MG63 (cell line): ENCODE measurements at regions not wholly inside any gene's neighbourhood (a gene's known extent, or its start where the extent isn't known, plus 50 kb on each side); places are given as distances from the start of the nearest gene placed in this dataset.

ENCODE experiments used
- DNase-seq: peaks from one replicate; pipeline ENCODE4 v3.0.0-alpha.2; 2020
- H3K27me3 ChIP-seq: fragments of 250-450 bp; sonication (Bioruptor Pico); 2 replicates; pipeline ENCODE4 v1.5.1; 2020; ENCODE audit warnings: mild to moderate bottlenecking, moderate library complexity
- H3K36me3 ChIP-seq: fragments of 250-450 bp; sonication (Bioruptor Pico); 2 replicates; pipeline ENCODE4 v1.5.1; 2020; ENCODE audit warnings: mild to moderate bottlenecking, moderate library complexity
- H3K4me3 ChIP-seq: fragments of 250-450 bp; sonication (Bioruptor Pico); 2 replicates; pipeline ENCODE4 v1.5.1; 2020; ENCODE audit warnings: mild to moderate bottlenecking, moderate library complexity
- H3K9me3 ChIP-seq: fragments of 250-450 bp; sonication (Bioruptor Pico); 2 replicates; pipeline ENCODE4 v1.5.1; 2020; ENCODE audit warnings: mild to moderate bottlenecking, moderate library complexity

GRCh38 chr21:28632755-28633408 lies 359.8 kb downstream of the LTN1 start:
- peak; percentile 26 for DNase-seq
- no peaks in the 10 kb centered on the region for H3K27me3 ChIP-seq
- H3K36me3 ChIP-seq, result no peaks in the 10 kb centered on the region
- H3K9me3 ChIP-seq, result peaks cover 1% of the 10 kb centered on the region; the same call in 1 of the 2 replicates
- peak overlapping the region; percentile 5 for H3K4me3 ChIP-seq

DNA sequence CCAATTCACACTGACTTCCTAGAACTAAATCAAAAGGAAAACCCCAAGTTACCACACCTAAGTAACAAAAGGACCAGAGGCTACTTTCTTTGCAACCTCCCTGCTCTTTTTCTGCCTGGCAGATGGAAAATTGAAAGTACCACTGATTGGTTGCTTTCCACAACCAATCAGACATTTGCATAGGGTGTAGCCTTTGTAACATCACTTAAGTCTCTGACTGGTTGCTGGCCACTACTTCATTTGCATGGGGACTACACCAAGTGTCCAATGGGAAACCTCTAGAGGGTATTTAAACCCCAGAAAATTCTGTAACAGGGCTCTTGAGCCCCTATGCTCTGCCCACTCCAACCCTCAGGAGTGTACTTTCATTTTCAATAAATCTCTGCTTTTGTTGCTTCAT lies 365.0 kb downstream of the LTN1 start:
- no peak overlapping the region for H3K4me3 ChIP-seq
- DNase-seq, result no peak
- no peaks in the 10 kb centered on the region for H3K36me3 ChIP-seq
- H3K9me3 ChIP-seq, result 0 out of 2 replicates have a peak, but pooled peaks cover 3% of the 10 kb centered on the region
- no peaks in the 10 kb centered on the region for H3K27me3 ChIP-seq

GRCh38 chr21:28627261-28627660 lies 365.4 kb downstream of the LTN1 start:
- no peak overlapping the region for H3K4me3 ChIP-seq
- H3K36me3 ChIP-seq, result no peaks in the 10 kb centered on the region
- no peaks in the 10 kb centered on the region for H3K27me3 ChIP-seq
- no peak for DNase-seq
- H3K9me3 ChIP-seq, result 0 out of 2 replicates have a peak, but pooled peaks cover 3% of the 10 kb centered on the region

DNA sequence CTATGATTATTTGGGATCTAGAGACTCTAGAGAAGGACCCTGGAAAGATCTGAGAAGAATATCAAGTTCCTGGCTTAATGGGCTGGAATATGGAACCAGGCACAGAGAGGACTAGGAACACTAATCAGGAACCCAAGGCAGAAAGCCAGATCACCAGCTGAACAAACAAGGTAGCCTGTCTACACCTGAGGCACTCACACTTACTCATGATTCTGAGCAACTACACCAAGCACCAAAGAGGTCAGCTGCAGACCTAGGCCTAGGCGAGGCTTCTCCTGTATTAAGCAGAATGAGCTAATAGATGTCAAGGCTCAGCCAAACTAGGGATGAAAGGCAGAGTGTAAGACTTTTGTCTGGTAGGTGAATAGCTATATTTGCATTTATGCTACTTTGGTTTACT lies 368.1 kb downstream of the LTN1 start:
- DNase-seq, result no peak
- Histone ChIP-seq H3K36me3 (no peaks in the 10 kb centered on the region), H3K9me3 (peaks cover 7% of the 10 kb centered on the region; the same call in 1 of the 2 replicates), H3K27me3 (no peaks in the 10 kb centered on the region), H3K4me3 (no peak overlapping the region)

GRCh38 chr21:28617300-28617699 lies 375.4 kb downstream of the LTN1 start:
- DNase-seq, result no peak
- Histone ChIP-seq H3K9me3 (peaks cover 4% of the 10 kb centered on the region; the same call in 1 of the 2 replicates), H3K4me3 (no peak overlapping the region), H3K36me3 (no peaks in the 10 kb centered on the region; the same call in 1 of the 2 replicates), H3K27me3 (no peaks in the 10 kb centered on the region)

DNA sequence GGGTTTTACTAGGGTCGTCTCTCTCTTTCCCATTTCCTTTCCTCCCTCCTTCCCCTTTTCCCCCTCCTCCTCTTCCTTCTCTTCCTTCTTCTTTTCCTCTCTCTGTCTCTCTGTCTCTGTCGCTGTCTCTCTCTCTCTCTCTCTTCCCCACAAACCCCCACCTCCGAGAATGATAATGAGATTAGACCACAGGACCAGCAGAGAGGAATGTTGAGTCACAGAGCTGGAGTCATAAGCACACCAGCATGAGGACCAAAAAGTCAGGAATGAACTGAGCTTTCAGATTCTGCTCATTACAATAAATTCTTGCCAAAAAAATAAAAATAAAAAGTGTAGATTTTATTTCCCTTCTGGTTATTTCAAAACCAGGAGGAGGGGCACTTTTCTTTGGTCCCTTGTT lies 377.4 kb downstream of the LTN1 start:
- DNase-seq, result peak; percentile 10
- no peaks in the 10 kb centered on the region for H3K27me3 ChIP-seq
- H3K36me3 ChIP-seq, result no peaks in the 10 kb centered on the region; the same call in 1 of the 2 replicates
- no peak overlapping the region for H3K4me3 ChIP-seq
- no peaks in the 10 kb centered on the region for H3K9me3 ChIP-seq

GRCh38 chr21:28614791-28615190 lies 377.9 kb downstream of the LTN1 start:
- Histone ChIP-seq H3K36me3 (no peaks in the 10 kb centered on the region; the same call in 1 of the 2 replicates), H3K9me3 (no peaks in the 10 kb centered on the region; the same call in 1 of the 2 replicates), H3K4me3 (no peak overlapping the region), H3K27me3 (no peaks in the 10 kb centered on the region)
- no peak for DNase-seq

- Histone ChIP-seq H3K9me3 (peaks cover 2% of the 10 kb centered on the region; the same call in 1 of the 2 replicates), H3K27me3 (no peaks in the 10 kb centered on the region), H3K36me3 (no peaks in the 10 kb centered on the region), H3K4me3 (no peak overlapping the region)
- DNase-seq, result no peak
Observed at GRCh38 chr21:28608646-28609045, 384.0 kb downstream of the LTN1 start.

DNA sequence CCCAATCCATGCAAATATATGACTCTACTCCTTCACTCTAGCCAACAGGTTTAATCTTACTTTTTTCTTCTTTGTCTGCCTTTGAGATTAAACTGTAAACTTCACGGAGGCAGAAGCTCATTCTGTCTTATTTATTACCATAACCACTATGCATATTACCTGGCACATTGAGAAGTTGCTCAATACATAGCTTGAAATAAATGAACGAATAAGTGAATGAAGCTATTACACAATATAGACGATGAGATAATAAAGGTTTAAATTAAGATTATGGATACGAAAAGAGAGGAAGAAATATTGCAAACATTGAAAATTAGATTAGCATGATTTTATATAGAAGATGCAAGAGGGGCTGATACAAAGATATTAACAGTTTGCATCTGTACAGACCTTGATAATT lies 385.1 kb downstream of the LTN1 start:
- Histone ChIP-seq H3K4me3 (no peak overlapping the region), H3K36me3 (no peaks in the 10 kb centered on the region), H3K27me3 (no peaks in the 10 kb centered on the region), H3K9me3 (peaks cover 2% of the 10 kb centered on the region; the same call in 1 of the 2 replicates)
- DNase-seq, result no peak

DNA sequence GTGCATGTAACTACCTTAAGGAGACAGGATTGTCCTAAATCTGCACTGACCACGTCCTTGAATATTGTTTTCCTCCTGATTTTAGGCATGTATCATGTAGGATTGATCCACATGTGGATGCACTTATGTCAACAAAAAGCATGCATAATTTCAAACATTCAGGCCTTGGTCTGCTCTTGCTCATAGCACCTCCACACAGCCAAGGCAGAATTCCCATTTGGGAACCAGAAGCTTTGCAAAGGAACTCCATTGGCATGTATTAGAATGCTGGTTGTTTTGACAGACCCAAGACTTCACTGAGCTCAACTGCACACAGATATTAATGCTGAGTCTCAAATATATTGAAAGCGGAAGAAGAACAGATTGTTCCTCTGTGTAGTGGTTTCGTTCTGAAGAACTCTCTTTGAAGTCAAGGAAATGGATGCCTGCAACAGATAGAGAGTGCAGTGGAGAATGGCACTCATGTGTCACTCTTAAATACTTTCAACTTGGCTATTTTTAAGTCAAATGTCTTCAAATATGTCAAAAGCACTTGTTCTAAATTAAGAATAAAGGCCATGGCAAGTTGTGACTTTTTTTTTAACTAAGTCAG lies 387.6 kb downstream of the LTN1 start:
- no peaks in the 10 kb centered on the region for H3K27me3 ChIP-seq
- H3K36me3 ChIP-seq, result no peaks in the 10 kb centered on the region
- H3K9me3 ChIP-seq, result peaks cover 5% of the 10 kb centered on the region
- H3K4me3 ChIP-seq, result no peak overlapping the region
- no peak for DNase-seq

DNA sequence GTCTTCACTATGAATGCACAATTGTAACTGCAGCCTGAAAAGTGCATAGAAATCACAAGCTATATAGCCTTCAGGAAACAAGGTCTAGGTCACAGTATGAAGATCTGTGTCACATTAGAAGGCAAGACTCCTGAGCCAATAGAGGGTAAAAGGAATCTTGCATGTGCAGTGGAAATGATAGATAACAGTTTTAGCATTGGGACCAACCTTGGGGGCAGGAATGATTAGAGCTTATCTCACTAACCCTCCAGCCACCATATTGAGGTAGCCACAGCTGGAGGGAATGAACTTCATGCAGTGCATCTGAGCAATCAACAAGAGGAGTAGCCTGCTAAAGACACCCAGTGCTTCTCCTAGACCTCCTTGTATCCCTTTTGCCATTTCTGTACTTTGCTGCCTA lies 390.1 kb downstream of the LTN1 start:
- Histone ChIP-seq H3K27me3 (no peaks in the 10 kb centered on the region), H3K9me3 (peaks cover 10% of the 10 kb centered on the region), H3K4me3 (no peak overlapping the region), H3K36me3 (no peaks in the 10 kb centered on the region; the same call in 1 of the 2 replicates)
- no peak for DNase-seq

- no peaks in the 10 kb centered on the region; the same call in 1 of the 2 replicates for H3K36me3 ChIP-seq
- H3K27me3 ChIP-seq, result no peaks in the 10 kb centered on the region
- DNase-seq, result no peak
- peaks cover 10% of the 10 kb centered on the region for H3K9me3 ChIP-seq
- no peak overlapping the region for H3K4me3 ChIP-seq
Observed at GRCh38 chr21:28598214-28598613, 394.5 kb downstream of the LTN1 start.

DNA sequence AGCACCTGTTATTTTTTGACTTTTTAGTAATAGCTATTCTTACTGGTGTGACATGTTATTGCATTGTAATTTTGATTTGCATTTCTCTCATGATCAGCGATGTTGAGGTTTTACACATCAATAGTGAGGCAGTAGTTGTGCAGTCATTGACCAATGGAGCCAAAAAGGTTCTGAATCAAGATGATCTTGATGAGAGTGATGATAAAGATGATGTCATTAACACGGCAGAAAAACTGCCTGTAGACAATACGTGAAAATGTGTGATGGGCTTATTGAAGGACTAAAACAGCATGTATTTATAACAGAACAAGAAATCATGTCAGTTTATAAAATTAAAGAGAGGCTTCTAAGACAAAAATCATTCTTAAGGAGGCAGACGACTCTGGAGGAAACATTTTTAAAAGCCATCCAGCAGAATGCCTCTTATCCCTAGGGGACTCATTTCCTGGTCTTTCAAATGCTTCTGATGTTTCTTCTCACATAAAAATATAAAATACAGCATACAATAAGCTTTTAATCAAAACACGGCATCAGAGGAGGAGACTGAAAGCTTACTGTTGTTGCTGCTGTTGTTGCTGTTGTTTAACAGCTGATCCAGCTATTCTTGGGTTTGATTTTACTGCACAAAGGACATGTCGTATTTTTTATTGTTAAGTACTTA lies 400.3 kb downstream of the LTN1 start:
- Histone ChIP-seq H3K9me3 (no peaks in the 10 kb centered on the region; the same call in 1 of the 2 replicates), H3K36me3 (no peaks in the 10 kb centered on the region), H3K4me3 (no peak overlapping the region), H3K27me3 (no peaks in the 10 kb centered on the region)
- DNase-seq, result no peak

GRCh38 chr21:28590676-28591075 lies 402.0 kb downstream of the LTN1 start:
- H3K9me3 ChIP-seq, result no peaks in the 10 kb centered on the region; the same call in 1 of the 2 replicates
- H3K36me3 ChIP-seq, result no peaks in the 10 kb centered on the region
- H3K27me3 ChIP-seq, result no peaks in the 10 kb centered on the region
- no peak overlapping the region for H3K4me3 ChIP-seq
- DNase-seq, result no peak

GRCh38 chr21:28590026-28590425 lies 402.7 kb downstream of the LTN1 start:
- Histone ChIP-seq H3K4me3 (no peak overlapping the region), H3K27me3 (no peaks in the 10 kb centered on the region), H3K36me3 (no peaks in the 10 kb centered on the region), H3K9me3 (peaks cover 4% of the 10 kb centered on the region; the same call in 1 of the 2 replicates)
- no peak for DNase-seq

DNA sequence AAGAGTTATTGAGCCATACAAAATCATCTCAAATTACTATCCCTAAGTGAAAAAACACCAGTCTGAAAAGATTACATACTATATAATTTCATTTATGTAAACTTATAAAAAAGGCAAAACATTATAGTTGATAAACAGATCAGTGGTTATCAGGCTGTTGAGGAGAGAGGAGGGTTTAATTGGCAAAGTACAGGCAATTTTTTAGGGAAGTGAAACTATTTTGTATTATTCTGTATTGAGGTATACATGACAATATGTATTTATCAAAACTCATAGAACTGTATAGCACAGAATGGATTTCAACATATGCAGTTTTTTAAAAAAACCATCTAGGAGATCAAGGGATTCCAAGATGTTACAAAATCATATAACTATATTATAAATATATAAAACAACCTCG lies 403.7 kb downstream of the LTN1 start:
- Histone ChIP-seq H3K36me3 (no peaks in the 10 kb centered on the region), H3K4me3 (no peak overlapping the region), H3K9me3 (peaks cover 10% of the 10 kb centered on the region), H3K27me3 (no peaks in the 10 kb centered on the region)
- DNase-seq, result no peak

DNA sequence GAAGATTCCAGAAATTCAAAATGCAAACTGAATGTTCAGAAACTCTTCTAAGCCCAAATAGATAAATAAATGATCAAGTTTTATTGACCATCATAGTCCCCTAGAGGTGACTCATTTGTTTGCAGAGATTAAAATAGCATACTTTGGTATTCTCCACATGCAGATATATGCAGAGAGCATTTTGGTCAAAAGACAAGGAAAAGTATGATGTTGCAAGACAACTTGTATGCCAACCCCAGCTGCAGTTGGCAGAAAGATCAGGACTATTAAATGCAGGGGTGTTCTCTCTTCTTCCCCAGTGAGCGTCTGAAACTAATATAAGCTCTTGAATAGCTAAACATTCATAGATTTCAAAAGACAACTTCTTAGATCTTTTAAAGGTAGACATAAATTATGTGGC lies 404.9 kb downstream of the LTN1 start:
- no peaks in the 10 kb centered on the region for H3K27me3 ChIP-seq
- peak; percentile 64 for DNase-seq
- peaks cover 10% of the 10 kb centered on the region for H3K9me3 ChIP-seq
- H3K4me3 ChIP-seq, result no peak overlapping the region
- no peaks in the 10 kb centered on the region for H3K36me3 ChIP-seq
